Endothelial cell of umbilical vein (primary cell): ENCODE measurements at regions not wholly inside any gene's neighbourhood (a gene's known extent, or its start where the extent isn't known, plus 50 kb on each side); places are given as distances from the start of the nearest gene placed in this dataset.

ENCODE experiments used
- BruUV-seq: library from RNA; stranded (reverse); fragments of 400-500 nt; replicated peaks from 2 replicates; lab custom pipeline; 2021; lab: Mats Ljungman, UMichigan
- CTCF ChIA-PET: fragments of 300-600, 350-600 bp; sonication (Branson Sonifier 250); formaldehyde crosslinking; loops from one replicate; lab custom pipeline; 2021; ENCODE audit warnings: antibody characterized with exemption, inconsistent platforms; lab: Charles Lee
- POLR2A ChIA-PET: fragments of 300-600, 350-600 bp; sonication (Branson Sonifier 250); formaldehyde crosslinking; loops from one replicate; lab custom pipeline; 2021; ENCODE audit warnings: antibody characterized with exemption, inconsistent platforms; lab: Charles Lee
- DNase-seq: peaks from one replicate; pipeline ENCODE4 v3.0.0-alpha.2; 2011; ENCODE audit warnings: low read depth, low spot score
- FAIRE-seq: peaks from 2 replicates; lab custom pipeline; 2011; peaks lifted over from hg19 to GRCh38; lab: Jason Lieb, UNC
- H2AFZ ChIP-seq: 2 replicates; pipeline ENCODE4 v1.6.0; 2012; ENCODE audit warnings: low read depth, low read length, control low read depth, inconsistent platforms
- H3K27ac ChIP-seq: 2 replicates; pipeline ENCODE4 v1.5.1; 2011; ENCODE audit warnings: low read depth, mild to moderate bottlenecking, control low read depth, low read length, moderate library complexity; ENCODE audit not compliant: insufficient read depth
- H3K27me3 ChIP-seq, 2 experiments: 2 replicates each; pipeline versions ENCODE4 v1.6.0 to v1.6.1; 2011; ENCODE audit warnings: low read length in 2 of 2, mixed read lengths in 1 of 2; ENCODE audit not compliant: control insufficient read depth in 2 of 2, insufficient read depth in 2 of 2
- H3K36me3 ChIP-seq, 2 experiments: 2 replicates in 1 of 2; 3 replicates in 1 of 2; pipeline ENCODE4 v1.5.1; 2011; ENCODE audit warnings: low read length in 2 of 2, mild to moderate bottlenecking in 1 of 2, moderate library complexity in 1 of 2; ENCODE audit not compliant: control insufficient read depth in 2 of 2, insufficient read depth in 2 of 2; ENCODE audit errors: extremely low read depth in 1 of 2
- H3K4me1 ChIP-seq: 3 replicates; pipeline ENCODE4 v1.5.1; 2011; ENCODE audit warnings: mild to moderate bottlenecking, low read length; ENCODE audit not compliant: control insufficient read depth, insufficient read depth; ENCODE audit errors: extremely low read depth
- H3K4me2 ChIP-seq: 2 replicates; pipeline ENCODE4 v1.6.1; 2011; ENCODE audit warnings: low read length, control low read depth, mixed read lengths; ENCODE audit not compliant: insufficient read depth
- H3K4me3 ChIP-seq, 3 experiments: fragments of 200-600 bp in 1 of 3; sonication (generic), shearing (Covaris generic) in 1 of 3; replicated peaks in 1 of 3; 2 replicates each; pipeline ENCODE4 v1.5.1; 2011 to 2016; ENCODE audit warnings: control low read depth in 3 of 3, low read length in 3 of 3, mild to moderate bottlenecking in 2 of 3, inconsistent platforms in 1 of 3, low read depth in 1 of 3, moderate library complexity in 1 of 3; ENCODE audit not compliant: insufficient read depth in 1 of 3
- H3K79me2 ChIP-seq: 2 replicates; pipeline ENCODE4 v1.6.0; 2012; ENCODE audit warnings: low read length, inconsistent platforms; ENCODE audit not compliant: control insufficient read depth, insufficient read depth
- H3K9ac ChIP-seq: replicated peaks from 2 replicates; pipeline ENCODE3; 2011; ENCODE audit warnings: low read length, control low read depth; ENCODE audit not compliant: insufficient read depth; ENCODE audit errors: extremely low read depth
- H3K9me1 ChIP-seq: replicated peaks from 3 replicates; pipeline ENCODE4 v1.6.0; 2011; ENCODE audit warnings: mild to moderate bottlenecking, low read length; ENCODE audit not compliant: control insufficient read depth, insufficient read depth; ENCODE audit errors: extremely low read depth
- H3K9me3 ChIP-seq: replicated peaks from 2 replicates; pipeline ENCODE4 v1.5.1; 2012; ENCODE audit warnings: low read length, inconsistent platforms; ENCODE audit not compliant: control insufficient read depth, insufficient read depth
- H4K20me1 ChIP-seq: replicated peaks from 2 replicates; pipeline ENCODE3; 2011; ENCODE audit warnings: mild to moderate bottlenecking, low read length; ENCODE audit not compliant: control insufficient read depth, insufficient read depth; ENCODE audit errors: extremely low read depth
- CTCF ChIP-seq, 2 donors: IDR thresholded peaks; 1 replicate in 1 of 2; 2 replicates in 1 of 2; pipeline ENCODE4 v1.5.1; 2011; ENCODE audit warnings: low read length in 2 of 2, mild to moderate bottlenecking in 2 of 2, moderate library complexity in 2 of 2, control low read depth in 1 of 2, inconsistent platforms in 1 of 2, low read depth in 1 of 2; ENCODE audit not compliant: insufficient read depth in 1 of 2; ENCODE audit errors: extremely low read depth in 1 of 2
- EZH2 ChIP-seq: IDR thresholded peaks from 2 replicates; pipeline ENCODE4 v1.6.1; 2012; ENCODE audit warnings: borderline replicate concordance, low read depth, mild to moderate bottlenecking, moderate library complexity, low read length, inconsistent platforms; ENCODE audit not compliant: severe bottlenecking
- FOS ChIP-seq: IDR thresholded peaks from 2 replicates; pipeline ENCODE4 v1.6.1; 2011; ENCODE audit warnings: mild to moderate bottlenecking, low read length, moderate library complexity, borderline replicate concordance; ENCODE audit not compliant: insufficient read depth
- GATA2 ChIP-seq: IDR thresholded peaks from 2 replicates; pipeline ENCODE4 v1.7.0; 2011; ENCODE audit warnings: low read depth, mild to moderate bottlenecking, moderate library complexity, mixed read lengths, low read length; ENCODE audit not compliant: insufficient read length, insufficient read depth
- JUN ChIP-seq: IDR thresholded peaks from 2 replicates; pipeline ENCODE4 v1.6.1; 2011; ENCODE audit warnings: borderline replicate concordance, low read depth; ENCODE audit not compliant: insufficient read length, insufficient read depth
- MAX ChIP-seq: IDR thresholded peaks from 2 replicates; pipeline ENCODE4 v1.6.1; 2011; ENCODE audit not compliant: insufficient read depth, insufficient read length
- MYC ChIP-seq: IDR thresholded peaks from one replicate; pipeline ENCODE4 v1.6.1; 2011; ENCODE audit warnings: mild to moderate bottlenecking, low read depth, low read length
- POLR2A ChIP-seq: IDR thresholded peaks from 2 replicates; pipeline ENCODE4 v1.6.1; 2012; ENCODE audit warnings: low read depth, mild to moderate bottlenecking, control low read depth, low read length
- POLR2AphosphoS5 ChIP-seq: IDR thresholded peaks from 2 replicates; pipeline ENCODE4 v1.6.1; 2012; ENCODE audit warnings: low read depth, mild to moderate bottlenecking, control low read depth, low read length, moderate library complexity; ENCODE audit not compliant: insufficient read depth
- dilution Hi-C: fragments of 300-500 bp; cut with MboI; formaldehyde crosslinking; loops from one replicate; pipeline ENCODE4 v1.15.0; 2019; ENCODE audit warnings: low sequenced_read_pairs; ENCODE audit not compliant: extremely low pct_ligation_motif_present
- intact Hi-C: fragments of 100-400 bp; cut with micrococcal nuclease; formaldehyde crosslinking; loops from one replicate; pipeline ENCODE4 v1.10.0; 2022

GRCh38 chr22:47341464-47341863 is 579.0 kb downstream of the TBC1D22A start:
- H3K9me1 ChIP-seq: no peaks in the 10 kb centered on the region
- H3K27ac ChIP-seq: no peak overlapping the region
- FAIRE-seq (no peak), DNase-seq (no peak)
- no peak overlapping the region for H3K4me2 ChIP-seq
- H2AFZ ChIP-seq: no peak overlapping the region
- H3K79me2 ChIP-seq: no peaks in the 10 kb centered on the region
- ChIA-PET POLR2A (no interaction called here), CTCF (no interaction called here)
- dilution Hi-C loops: no loop called here
- no peaks in the 10 kb centered on the region for H4K20me1 ChIP-seq
- peaks cover 14% of the 10 kb centered on the region for H3K4me1 ChIP-seq
- no peak for TF ChIP-seq MAX
- TF ChIP-seq POLR2A: no peak
- no peak for TF ChIP-seq FOS
- no peak for TF ChIP-seq POLR2AphosphoS5
- no peak for TF ChIP-seq MYC
- TF ChIP-seq GATA2: no peak
- TF ChIP-seq EZH2: no peak
- TF ChIP-seq CTCF (IDR thresholded peaks at IDR 0.05; ENCODE audit: extremely low read depth in 1 of 2, insufficient read depth in 1 of 2, low read depth in 1 of 2, low read length in 2 of 2): no peak
- no peak for TF ChIP-seq JUN
- no peaks in the 10 kb centered on the region for H3K36me3 ChIP-seq
- BruUV-seq: no TSS peak
- H3K27me3 ChIP-seq: no peaks in the 10 kb centered on the region
- no peak overlapping the region for H3K9ac ChIP-seq
- H3K9me3 ChIP-seq: no peaks in the 10 kb centered on the region
- no peak overlapping the region for H3K4me3 ChIP-seq
- intact Hi-C loops: no loop called here
